Fibroblast of lung (primary cell): ENCODE measurements at regions not wholly inside any gene's neighbourhood (a gene's known extent, or its start where the extent isn't known, plus 50 kb on each side); places are given as distances from the start of the nearest gene placed in this dataset.

ENCODE experiments used
- EZH2 ChIP-seq: IDR thresholded peaks from 2 replicates; pipeline ENCODE4 v1.5.1; 2012; ENCODE audit warnings: low read length, control low read depth, mild to moderate bottlenecking; ENCODE audit errors: missing control alignments
- TF ChIP-seq, protein P1 (sequence below), 2 donors: IDR thresholded peaks in 1 of 2; conservative IDR thresholded peaks in 1 of 2; 1 replicate in 1 of 2; 2 replicates in 1 of 2; pipeline ENCODE4 v1.5.1; 2011 to 2012; ENCODE audit warnings: low read length in 2 of 2, control low read depth in 1 of 2, inconsistent platforms in 1 of 2, low read depth in 1 of 2, mild to moderate bottlenecking in 1 of 2

DNA sequence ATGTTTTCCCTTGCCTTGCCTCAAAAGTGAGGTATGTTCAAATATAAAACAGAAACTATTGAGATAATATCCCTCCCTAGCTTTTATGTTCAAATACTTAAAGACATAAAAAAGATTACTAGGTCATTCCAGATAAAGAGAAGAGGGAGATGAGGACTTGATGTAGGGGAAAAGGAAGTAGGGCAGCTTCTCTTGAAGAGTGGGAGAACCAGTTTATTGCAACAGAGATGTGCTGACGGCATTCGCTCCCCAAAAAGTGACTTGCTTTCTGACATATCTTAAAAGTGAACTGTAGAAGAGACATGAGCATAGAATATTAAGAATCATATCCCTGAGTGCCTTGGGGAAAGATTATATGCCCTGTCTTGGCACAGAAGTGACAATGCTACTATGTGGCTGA lies 330.2 kb upstream of the NREP start:
- TF ChIP-seq, protein P1, sequence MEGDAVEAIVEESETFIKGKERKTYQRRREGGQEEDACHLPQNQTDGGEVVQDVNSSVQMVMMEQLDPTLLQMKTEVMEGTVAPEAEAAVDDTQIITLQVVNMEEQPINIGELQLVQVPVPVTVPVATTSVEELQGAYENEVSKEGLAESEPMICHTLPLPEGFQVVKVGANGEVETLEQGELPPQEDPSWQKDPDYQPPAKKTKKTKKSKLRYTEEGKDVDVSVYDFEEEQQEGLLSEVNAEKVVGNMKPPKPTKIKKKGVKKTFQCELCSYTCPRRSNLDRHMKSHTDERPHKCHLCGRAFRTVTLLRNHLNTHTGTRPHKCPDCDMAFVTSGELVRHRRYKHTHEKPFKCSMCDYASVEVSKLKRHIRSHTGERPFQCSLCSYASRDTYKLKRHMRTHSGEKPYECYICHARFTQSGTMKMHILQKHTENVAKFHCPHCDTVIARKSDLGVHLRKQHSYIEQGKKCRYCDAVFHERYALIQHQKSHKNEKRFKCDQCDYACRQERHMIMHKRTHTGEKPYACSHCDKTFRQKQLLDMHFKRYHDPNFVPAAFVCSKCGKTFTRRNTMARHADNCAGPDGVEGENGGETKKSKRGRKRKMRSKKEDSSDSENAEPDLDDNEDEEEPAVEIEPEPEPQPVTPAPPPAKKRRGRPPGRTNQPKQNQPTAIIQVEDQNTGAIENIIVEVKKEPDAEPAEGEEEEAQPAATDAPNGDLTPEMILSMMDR (conservative IDR thresholded peaks at IDR 0.05 in 1 of 2, IDR thresholded peaks at IDR 0.05 in 1 of 2; ENCODE audit: low read depth in 1 of 2, low read length in 2 of 2): no peak
- TF ChIP-seq EZH2: no peak
